ENCODE measurements at regions not wholly inside any gene's neighbourhood (a gene's known extent, or its start where the extent isn't known, plus 50 kb on each side); places are given as distances from the start of the nearest gene placed in this dataset.
"Not testable (repeated sequence)": the region's sequence is repeated elsewhere in the genome, so short reads cannot be mapped to it uniquely, and the experiment has no call there.

- no peak for DNase-seq (ENCODE audit: low read depth in 4 of 4, low spot score in 1 of 4)
Observed at GRCh38 chr9:107827884-107828283, 338.3 kb upstream of the KLF4 start.

GRCh38 chr9:107827304-107827703 is 337.7 kb upstream of the KLF4 start:
- DNase-seq (ENCODE audit: low read depth in 4 of 4, low spot score in 1 of 4): no peak

- DNase-seq (ENCODE audit: low read depth in 4 of 4, low spot score in 1 of 4): not testable (repeated sequence)
Observed at GRCh38 chr9:107826688-107826983, 337.1 kb upstream of the KLF4 start.

GRCh38 chr9:107824556-107824955 is 335.0 kb upstream of the KLF4 start:
- no peak for DNase-seq (ENCODE audit: low read depth in 4 of 4, low spot score in 1 of 4)

- no peak for DNase-seq (ENCODE audit: low read depth in 4 of 4, low spot score in 1 of 4)
Observed at GRCh38 chr9:107819772-107820565, 330.4 kb upstream of the KLF4 start.

GRCh38 chr9:107818503-107818829 is 328.9 kb upstream of the KLF4 start:
- not testable (repeated sequence) for DNase-seq (ENCODE audit: low read depth in 4 of 4, low spot score in 1 of 4)

GRCh38 chr9:107817595-107818502 is 328.3 kb upstream of the KLF4 start:
- DNase-seq (ENCODE audit: low read depth in 4 of 4, low spot score in 1 of 4): not testable (repeated sequence)

- DNase-seq (ENCODE audit: low read depth in 4 of 4, low spot score in 1 of 4): no peak
Observed at GRCh38 chr9:107816561-107817021, 327.0 kb upstream of the KLF4 start.

GRCh38 chr9:107815782-107816560 is 326.4 kb upstream of the KLF4 start:
- no peak for DNase-seq (ENCODE audit: low read depth in 4 of 4, low spot score in 1 of 4)

- no peak for DNase-seq (ENCODE audit: low read depth in 4 of 4, low spot score in 1 of 4)
Observed at GRCh38 chr9:107813287-107813686, 323.7 kb upstream of the KLF4 start.

- DNase-seq (ENCODE audit: low read depth in 4 of 4, low spot score in 1 of 4): no peak
Observed at GRCh38 chr9:107810461-107810961, 320.9 kb upstream of the KLF4 start.

GRCh38 chr9:107809871-107810460 is 320.4 kb upstream of the KLF4 start:
- DNase-seq (ENCODE audit: low read depth in 4 of 4, low spot score in 1 of 4): no peak

GRCh38 chr9:107807183-107807582 is 317.6 kb upstream of the KLF4 start:
- DNase-seq (ENCODE audit: low read depth in 4 of 4, low spot score in 1 of 4): no peak

GRCh38 chr9:107805201-107805600 is 315.6 kb upstream of the KLF4 start:
- DNase-seq (ENCODE audit: low read depth in 4 of 4, low spot score in 1 of 4): no peak

GRCh38 chr9:107794259-107794658 is 304.7 kb upstream of the KLF4 start:
- no peak for DNase-seq (ENCODE audit: low read depth in 4 of 4, low spot score in 1 of 4)

- no peak for DNase-seq (ENCODE audit: low read depth in 4 of 4, low spot score in 1 of 4)
Observed at GRCh38 chr9:107793541-107793940, 304.0 kb upstream of the KLF4 start.

- no peak for DNase-seq (ENCODE audit: low read depth in 4 of 4, low spot score in 1 of 4)
Observed at GRCh38 chr9:107792596-107792995, 303.0 kb upstream of the KLF4 start.

GRCh38 chr9:107792006-107792405 is 302.4 kb upstream of the KLF4 start:
- no peak for DNase-seq (ENCODE audit: low read depth in 4 of 4, low spot score in 1 of 4)

GRCh38 chr9:107789001-107789700 is 299.6 kb upstream of the KLF4 start:
- no peak for DNase-seq (ENCODE audit: low read depth in 4 of 4, low spot score in 1 of 4)

- no peak for DNase-seq (ENCODE audit: low read depth in 4 of 4, low spot score in 1 of 4)
Observed at GRCh38 chr9:107786561-107786960, 297.0 kb upstream of the KLF4 start.

Measured in stimulated activated CD4-positive, alpha-beta T cell treated with anti-CD3 and anti-CD28 coated beads, Interleukin-1b, Interleukin-23, amount 100 ng/mL, for 24 hours (primary cell).